MM.1S (cell line): ENCODE measurements at regions not wholly inside any gene's neighbourhood (a gene's known extent, or its start where the extent isn't known, plus 50 kb on each side); places are given as distances from the start of the nearest gene placed in this dataset.
"Not testable (repeated sequence)": the region's sequence is repeated elsewhere in the genome, so short reads cannot be mapped to it uniquely, and the experiment has no call there.

Experiments
- DNase-seq: peaks from one replicate; pipeline ENCODE4 v3.0.0-alpha.2; 2015
- H2AFZ ChIP-seq: fragments of 300-600 bp; sonication (generic); 2 replicates; pipeline ENCODE4 v1.6.0; 2016; ENCODE audit warnings: antibody characterized with exemption, low read length
- H3F3A ChIP-seq: fragments of 300-600 bp; sonication (generic); 2 replicates; pipeline ENCODE4 v1.6.1; 2016; ENCODE audit warnings: mild to moderate bottlenecking, antibody characterized with exemption, low read length, moderate library complexity, mixed read lengths; ENCODE audit not compliant: insufficient read depth
- H3K27ac ChIP-seq: fragments of 300-600 bp; sonication (generic); 2 replicates; pipeline ENCODE4 v1.5.1; 2016; ENCODE audit warnings: mild to moderate bottlenecking, low read length
- H3K27me3 ChIP-seq: fragments of 300-600 bp; sonication (generic); replicated peaks from 2 replicates; pipeline ENCODE4 v1.6.0; 2016; ENCODE audit warnings: low read length; ENCODE audit not compliant: insufficient read depth
- H3K36me3 ChIP-seq: fragments of 300-600 bp; sonication (generic); replicated peaks from 2 replicates; pipeline ENCODE4 v1.6.1; 2016; ENCODE audit warnings: mild to moderate bottlenecking, low read length, mixed read lengths; ENCODE audit not compliant: insufficient read depth
- H3K4me1 ChIP-seq: fragments of 300-600 bp; sonication (generic); 2 replicates; pipeline ENCODE4 v1.6.1; 2016; ENCODE audit warnings: low read length, mixed read lengths
- H3K4me2 ChIP-seq: fragments of 300-600 bp; sonication (generic); 2 replicates; pipeline ENCODE4 v1.6.0; 2016; ENCODE audit warnings: low read depth, low read length
- H3K4me3 ChIP-seq: fragments of 300-600 bp; sonication (generic); 2 replicates; pipeline ENCODE4 v1.5.1; 2016; ENCODE audit warnings: low read length, mixed read lengths
- H3K79me2 ChIP-seq: fragments of 300-600 bp; sonication (generic); 2 replicates; pipeline ENCODE4 v1.6.1; 2016; ENCODE audit warnings: mixed run types, low read length, mixed read lengths
- H3K9ac ChIP-seq: fragments of 300-600 bp; sonication (generic); 2 replicates; pipeline ENCODE4 v1.6.1; 2016; ENCODE audit warnings: low read length, mixed read lengths
- H3K9me2 ChIP-seq: fragments of 300-600 bp; sonication (generic); replicated peaks from 2 replicates; pipeline ENCODE4 v1.6.1; 2016; ENCODE audit warnings: mild to moderate bottlenecking, low read length, mixed read lengths; ENCODE audit not compliant: insufficient read depth
- H3K9me3 ChIP-seq: fragments of 300-600 bp; sonication (generic); replicated peaks from 2 replicates; pipeline ENCODE4 v1.6.1; 2016; ENCODE audit warnings: mild to moderate bottlenecking, low read length, mixed read lengths; ENCODE audit not compliant: insufficient read depth
- H4K20me1 ChIP-seq: fragments of 300-600 bp; sonication (generic); 2 replicates; pipeline ENCODE4 v1.6.1; 2016; ENCODE audit warnings: mild to moderate bottlenecking, low read length, moderate library complexity, mixed read lengths; ENCODE audit not compliant: insufficient read depth
- EZH2 ChIP-seq: fragments of 300-600 bp; sonication (generic); optimal IDR thresholded peaks from 2 replicates; pipeline ENCODE3; 2017; ENCODE audit warnings: low read depth, mild to moderate bottlenecking, antibody characterized with exemption, low read length, mixed read lengths
- EZH2phosphoT487 ChIP-seq: fragments of 300-600 bp; sonication (generic); IDR thresholded peaks from 2 replicates; pipeline ENCODE4 v1.6.1; 2018; ENCODE audit warnings: antibody characterized with exemption, low read length
- TF ChIP-seq, protein P1 (sequence below): fragments of 300-600 bp; sonication (generic); IDR thresholded peaks from 2 replicates; pipeline ENCODE4 v1.5.1; 2016; ENCODE audit warnings: antibody characterized with exemption, low read length, mixed read lengths

DNA sequence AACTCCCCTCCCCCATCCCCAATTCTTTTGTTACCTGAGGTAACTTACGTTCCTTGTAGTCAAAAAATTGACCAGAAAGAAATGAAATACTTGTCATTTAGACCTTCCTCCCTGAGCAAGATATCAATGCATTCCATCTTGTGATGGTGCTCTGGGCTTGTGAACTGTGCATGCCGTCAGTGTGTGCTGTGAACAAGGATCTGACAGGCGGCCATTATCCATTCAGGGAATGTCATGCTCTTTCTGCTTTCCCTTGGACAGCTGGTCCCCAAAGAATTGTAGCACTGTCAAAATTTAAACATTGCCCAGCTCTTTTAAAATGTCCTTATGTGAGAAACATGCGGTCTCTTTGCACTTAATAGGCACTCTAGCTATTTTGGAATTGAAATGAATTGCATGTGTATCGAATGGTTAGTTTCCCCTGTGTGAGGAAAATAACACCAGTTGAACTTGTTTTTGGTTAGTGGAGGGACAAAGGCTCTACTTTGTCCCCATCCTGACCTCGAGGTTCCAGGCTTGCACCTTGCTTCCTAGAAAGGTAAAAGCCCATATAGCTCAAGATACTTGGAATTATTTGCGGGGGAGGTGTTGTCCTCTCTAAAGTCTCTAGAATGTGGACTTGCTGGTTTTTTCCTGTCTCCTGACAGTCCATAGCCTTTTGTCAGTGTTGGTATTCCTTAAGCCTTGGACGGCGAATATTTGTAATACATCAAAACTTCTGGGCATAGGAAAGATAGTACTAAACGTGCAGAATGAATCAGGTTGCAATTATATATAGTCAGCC is 350.9 kb downstream of the NUP35 start:
- Histone ChIP-seq H3K27ac (no peak overlapping the region), H3K36me3 (no peaks in the 10 kb centered on the region), H3K4me1 (no peaks in the 10 kb centered on the region), H3K9me2 (no peaks in the 10 kb centered on the region), H3K9ac (no peak overlapping the region), H3K4me3 (no peak overlapping the region), H3K4me2 (no peak overlapping the region), H3F3A (no peaks in the 10 kb centered on the region), H3K79me2 (no peaks in the 10 kb centered on the region), H4K20me1 (no peaks in the 10 kb centered on the region), H3K27me3 (no peaks in the 10 kb centered on the region), H2AFZ (no peak overlapping the region), H3K9me3 (no peaks in the 10 kb centered on the region)
- TF ChIP-seq, protein P1, sequence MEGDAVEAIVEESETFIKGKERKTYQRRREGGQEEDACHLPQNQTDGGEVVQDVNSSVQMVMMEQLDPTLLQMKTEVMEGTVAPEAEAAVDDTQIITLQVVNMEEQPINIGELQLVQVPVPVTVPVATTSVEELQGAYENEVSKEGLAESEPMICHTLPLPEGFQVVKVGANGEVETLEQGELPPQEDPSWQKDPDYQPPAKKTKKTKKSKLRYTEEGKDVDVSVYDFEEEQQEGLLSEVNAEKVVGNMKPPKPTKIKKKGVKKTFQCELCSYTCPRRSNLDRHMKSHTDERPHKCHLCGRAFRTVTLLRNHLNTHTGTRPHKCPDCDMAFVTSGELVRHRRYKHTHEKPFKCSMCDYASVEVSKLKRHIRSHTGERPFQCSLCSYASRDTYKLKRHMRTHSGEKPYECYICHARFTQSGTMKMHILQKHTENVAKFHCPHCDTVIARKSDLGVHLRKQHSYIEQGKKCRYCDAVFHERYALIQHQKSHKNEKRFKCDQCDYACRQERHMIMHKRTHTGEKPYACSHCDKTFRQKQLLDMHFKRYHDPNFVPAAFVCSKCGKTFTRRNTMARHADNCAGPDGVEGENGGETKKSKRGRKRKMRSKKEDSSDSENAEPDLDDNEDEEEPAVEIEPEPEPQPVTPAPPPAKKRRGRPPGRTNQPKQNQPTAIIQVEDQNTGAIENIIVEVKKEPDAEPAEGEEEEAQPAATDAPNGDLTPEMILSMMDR: no peak
- TF ChIP-seq EZH2: no peak
- no peak for TF ChIP-seq EZH2phosphoT487
- no peak for DNase-seq

DNA sequence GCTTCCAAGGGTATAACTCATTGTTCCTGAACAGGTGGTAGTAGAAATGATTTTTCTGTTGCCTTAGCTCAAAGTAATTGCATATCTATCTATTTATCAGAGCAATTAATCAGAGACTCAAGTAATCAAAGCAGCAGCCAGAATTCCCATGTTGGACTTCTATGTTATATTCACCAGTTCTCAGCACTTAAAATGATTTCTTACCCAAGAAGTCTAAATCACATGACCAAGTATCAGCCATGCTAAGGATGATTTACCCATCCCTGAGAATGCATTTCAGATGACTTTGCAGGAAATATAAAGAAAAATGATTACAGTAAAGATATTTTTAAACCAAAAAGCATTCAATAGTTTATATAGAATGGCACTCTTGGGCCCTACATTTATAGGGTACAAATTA is 352.2 kb downstream of the NUP35 start:
- no peak for DNase-seq
- Histone ChIP-seq H3K27me3 (no peaks in the 10 kb centered on the region), H3K4me1 (no peaks in the 10 kb centered on the region), H3K9ac (no peak overlapping the region), H3F3A (no peaks in the 10 kb centered on the region), H3K79me2 (no peaks in the 10 kb centered on the region), H3K27ac (no peak overlapping the region), H3K36me3 (no peaks in the 10 kb centered on the region), H3K4me2 (no peak overlapping the region), H3K9me3 (no peaks in the 10 kb centered on the region; the same call in 1 of the 2 replicates), H3K4me3 (no peak overlapping the region), H4K20me1 (no peaks in the 10 kb centered on the region), H3K9me2 (no peaks in the 10 kb centered on the region), H2AFZ (no peak overlapping the region)
- TF ChIP-seq EZH2 (no peak), EZH2phosphoT487 (no peak)
- TF ChIP-seq, protein P1: no peak

DNA sequence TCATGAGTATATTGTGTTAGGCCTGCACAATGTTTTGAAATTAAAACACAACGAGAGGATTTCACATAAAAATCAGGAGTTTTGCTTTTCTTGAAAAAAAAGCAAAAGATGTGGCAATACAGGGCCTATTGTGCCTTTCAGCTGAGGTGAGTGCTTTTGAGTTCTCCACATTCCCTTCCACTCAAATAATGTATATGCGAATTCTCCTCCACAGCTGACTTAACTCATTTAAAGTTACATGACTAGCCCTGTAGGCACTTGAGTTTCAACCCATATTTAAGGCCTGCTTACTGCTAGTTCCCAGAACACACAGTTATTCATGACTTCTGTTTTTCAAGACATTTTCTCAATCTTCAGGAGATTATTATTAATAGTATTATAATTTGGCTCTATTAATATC is 353.1 kb downstream of the NUP35 start:
- H3K4me1 ChIP-seq: no peaks in the 10 kb centered on the region
- no peak overlapping the region for H2AFZ ChIP-seq
- no peaks in the 10 kb centered on the region for H4K20me1 ChIP-seq
- H3K27ac ChIP-seq: no peak overlapping the region
- TF ChIP-seq EZH2phosphoT487: no peak
- TF ChIP-seq, protein P1: no peak
- no peak for TF ChIP-seq EZH2
- H3K9ac ChIP-seq: no peak overlapping the region
- DNase-seq: no peak
- H3K9me2 ChIP-seq: no peaks in the 10 kb centered on the region
- no peaks in the 10 kb centered on the region for H3F3A ChIP-seq
- no peak overlapping the region for H3K4me3 ChIP-seq
- H3K27me3 ChIP-seq: no peaks in the 10 kb centered on the region
- no peaks in the 10 kb centered on the region for H3K36me3 ChIP-seq
- H3K4me2 ChIP-seq: no peak overlapping the region
- no peaks in the 10 kb centered on the region; the same call in 1 of the 2 replicates for H3K9me3 ChIP-seq
- H3K79me2 ChIP-seq: no peaks in the 10 kb centered on the region

DNA sequence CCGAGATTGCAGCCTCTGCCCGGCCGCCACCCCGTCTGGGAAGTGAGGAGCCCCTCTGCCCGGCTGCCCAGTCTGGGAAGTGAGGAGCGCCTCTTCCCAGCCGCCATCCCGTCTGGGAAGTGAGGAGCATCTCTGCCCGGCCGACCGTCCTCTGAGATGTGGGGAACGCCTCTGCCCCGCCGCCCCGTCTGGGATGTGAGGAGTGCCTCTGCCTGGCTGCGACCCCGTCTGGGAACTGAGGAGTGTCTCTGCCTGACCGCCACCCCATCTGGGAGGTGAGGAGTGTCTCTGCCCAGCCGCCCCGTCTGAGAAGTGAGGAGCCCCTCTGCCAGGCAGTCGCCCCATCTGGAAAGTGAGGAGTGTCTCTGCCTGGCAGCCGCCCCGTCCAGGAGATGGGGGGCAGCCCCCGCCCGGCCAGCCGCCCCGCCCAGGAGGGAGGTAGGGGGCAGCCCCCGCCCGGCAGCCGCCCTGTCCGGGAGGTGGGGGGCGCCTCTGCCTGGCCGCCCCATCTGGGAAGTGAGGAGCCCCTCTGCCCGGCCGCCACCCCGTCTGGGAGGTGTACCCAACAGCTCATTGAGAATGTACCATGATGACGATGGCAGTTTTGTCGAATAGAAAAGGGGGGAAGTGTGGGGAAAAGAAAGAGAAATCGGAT is 354.8 kb downstream of the NUP35 start:
- not testable (repeated sequence) for H3K27me3 ChIP-seq, H3K4me3 ChIP-seq, H3K9me3 ChIP-seq, H3K27ac ChIP-seq, H4K20me1 ChIP-seq, H3F3A ChIP-seq, H3K4me2 ChIP-seq, H3K79me2 ChIP-seq, H3K36me3 ChIP-seq, DNase-seq, H2AFZ ChIP-seq, H3K4me1 ChIP-seq, H3K9me2 ChIP-seq, H3K9ac ChIP-seq
